ENCODE measurements at regions not wholly inside any gene's neighbourhood (a gene's known extent, or its start where the extent isn't known, plus 50 kb on each side); places are given as distances from the start of the nearest gene placed in this dataset.

DNA sequence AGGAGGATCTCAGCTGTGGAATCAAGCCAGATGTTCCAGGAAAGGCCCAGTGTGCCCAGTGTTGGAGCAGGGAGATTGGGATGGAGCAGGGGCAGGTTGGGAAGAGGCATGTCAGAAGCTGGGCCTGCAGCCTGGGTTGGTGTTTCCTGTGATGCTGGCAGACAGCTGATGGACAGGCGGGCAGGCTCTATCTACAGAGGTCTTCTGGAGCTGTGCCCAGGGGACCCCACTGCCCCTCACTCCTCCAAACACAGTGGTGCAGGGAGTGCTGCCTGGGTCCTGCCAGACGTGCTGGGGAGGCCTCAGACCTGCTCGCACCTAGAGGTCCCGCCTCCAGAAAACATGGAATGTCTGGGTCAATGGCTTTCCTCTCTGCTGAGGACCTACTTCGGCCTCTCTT lies 182.9 kb upstream of the TCERG1L start:
- TF ChIP-seq, protein P1, sequence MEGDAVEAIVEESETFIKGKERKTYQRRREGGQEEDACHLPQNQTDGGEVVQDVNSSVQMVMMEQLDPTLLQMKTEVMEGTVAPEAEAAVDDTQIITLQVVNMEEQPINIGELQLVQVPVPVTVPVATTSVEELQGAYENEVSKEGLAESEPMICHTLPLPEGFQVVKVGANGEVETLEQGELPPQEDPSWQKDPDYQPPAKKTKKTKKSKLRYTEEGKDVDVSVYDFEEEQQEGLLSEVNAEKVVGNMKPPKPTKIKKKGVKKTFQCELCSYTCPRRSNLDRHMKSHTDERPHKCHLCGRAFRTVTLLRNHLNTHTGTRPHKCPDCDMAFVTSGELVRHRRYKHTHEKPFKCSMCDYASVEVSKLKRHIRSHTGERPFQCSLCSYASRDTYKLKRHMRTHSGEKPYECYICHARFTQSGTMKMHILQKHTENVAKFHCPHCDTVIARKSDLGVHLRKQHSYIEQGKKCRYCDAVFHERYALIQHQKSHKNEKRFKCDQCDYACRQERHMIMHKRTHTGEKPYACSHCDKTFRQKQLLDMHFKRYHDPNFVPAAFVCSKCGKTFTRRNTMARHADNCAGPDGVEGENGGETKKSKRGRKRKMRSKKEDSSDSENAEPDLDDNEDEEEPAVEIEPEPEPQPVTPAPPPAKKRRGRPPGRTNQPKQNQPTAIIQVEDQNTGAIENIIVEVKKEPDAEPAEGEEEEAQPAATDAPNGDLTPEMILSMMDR (IDR thresholded peaks at IDR 0.05) = no peak
- TF ChIP-seq POLR2A (IDR thresholded peaks at IDR 0.05) = no peak

All from thyroid gland (tissue), 4 donors.